Skeletal muscle cell (primary cell): ENCODE measurements at regions not wholly inside any gene's neighbourhood (a gene's known extent, or its start where the extent isn't known, plus 50 kb on each side); places are given as distances from the start of the nearest gene placed in this dataset.
"Not testable (repeated sequence)": the region's sequence is repeated elsewhere in the genome, so short reads cannot be mapped to it uniquely, and the experiment has no call there.

Source experiments
- DNase-seq: peaks from one replicate; pipeline ENCODE4 v3.0.0-alpha.2; 2010; ENCODE audit warnings: low read depth
- H3K4me3 ChIP-seq: 2 replicates; pipeline ENCODE4 v1.5.1; 2011; ENCODE audit warnings: low read depth, mild to moderate bottlenecking, control low read depth, low read length, moderate library complexity

DNA sequence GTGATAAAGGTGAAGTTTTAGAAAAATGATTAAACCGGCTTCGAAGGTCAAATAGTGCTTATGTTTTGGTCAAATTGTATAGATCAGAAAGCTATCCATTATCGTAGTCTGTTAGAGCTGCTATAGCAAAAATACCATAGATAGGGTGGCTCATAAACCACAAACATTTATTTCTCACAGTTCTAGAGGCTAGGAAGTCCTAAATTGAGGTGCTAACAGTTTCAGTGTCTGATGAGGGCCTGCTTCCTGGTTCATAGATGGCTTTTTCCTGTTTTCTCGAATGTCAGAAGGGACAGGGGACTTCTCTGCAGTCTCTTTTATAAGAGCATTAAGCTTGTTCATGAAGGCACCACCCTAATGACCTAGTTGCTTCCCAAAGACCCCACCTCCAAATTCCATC, 186.6 kb upstream of the ERBB4 start:
- no peak overlapping the region for H3K4me3 ChIP-seq
- DNase-seq = no peak

DNA sequence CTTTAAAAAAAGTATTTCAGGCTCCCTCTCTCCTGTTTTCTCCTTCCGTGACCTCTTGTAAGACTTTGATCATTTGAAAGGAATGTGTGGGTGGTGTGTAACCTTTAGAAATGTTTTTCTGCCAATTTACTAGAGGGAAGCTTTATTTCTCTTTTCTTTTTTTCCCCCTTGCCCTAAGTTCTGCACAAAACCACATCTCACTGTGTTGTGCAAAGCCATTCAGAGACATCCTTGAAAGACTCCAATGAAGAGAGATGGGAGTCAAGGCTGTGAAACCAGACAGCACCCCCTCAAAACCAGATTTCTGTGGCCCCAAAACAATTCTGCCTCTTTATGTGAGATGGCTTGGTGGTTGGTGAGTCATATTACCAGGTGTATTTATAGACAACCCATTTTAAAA, 184.6 kb upstream of the ERBB4 start:
- no peak overlapping the region for H3K4me3 ChIP-seq
- DNase-seq = peak; percentile 36

DNA sequence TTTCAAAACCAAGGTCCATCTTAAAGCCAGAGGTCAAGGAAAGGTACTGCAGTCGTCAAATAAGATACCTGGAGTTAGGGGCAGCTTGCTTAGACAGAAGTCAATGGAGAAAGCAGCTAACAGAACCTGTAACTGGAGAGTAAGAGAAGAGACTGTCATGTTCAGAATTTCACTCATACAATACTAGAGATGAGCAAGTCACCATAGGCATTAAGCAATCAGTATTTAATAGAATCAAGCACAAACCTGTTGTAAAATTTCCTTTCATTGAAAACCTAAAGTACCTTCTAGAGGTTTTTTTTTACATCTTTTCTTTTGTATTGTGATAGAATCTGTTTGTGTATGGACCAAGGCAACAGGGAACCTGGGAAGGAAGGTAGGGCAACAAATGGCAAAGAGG, 183.4 kb upstream of the ERBB4 start:
- DNase-seq = no peak
- no peak overlapping the region for H3K4me3 ChIP-seq

DNA sequence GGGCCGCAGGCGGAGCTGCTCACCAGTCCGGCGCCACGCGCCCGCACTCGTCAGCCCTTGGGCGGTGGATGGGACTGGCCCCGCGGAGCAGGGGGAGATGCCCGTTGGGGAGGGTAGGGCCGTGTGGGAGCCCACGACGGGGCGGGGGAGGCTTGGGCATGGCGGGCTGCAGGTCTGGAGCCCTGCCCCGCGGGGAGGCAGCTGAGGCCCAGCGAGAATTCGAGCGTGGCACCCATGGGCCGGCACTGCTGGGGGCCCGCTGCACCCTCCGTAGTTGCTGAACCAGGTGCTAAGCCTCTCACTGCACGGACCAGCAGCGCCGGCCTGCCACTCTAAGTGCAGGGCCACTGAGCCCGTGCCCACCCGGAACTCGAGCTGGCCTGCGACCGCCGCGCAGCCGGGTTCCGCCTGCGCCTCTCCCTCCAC, 182.4 kb upstream of the ERBB4 start:
- no peak overlapping the region for H3K4me3 ChIP-seq
- DNase-seq = no peak

DNA sequence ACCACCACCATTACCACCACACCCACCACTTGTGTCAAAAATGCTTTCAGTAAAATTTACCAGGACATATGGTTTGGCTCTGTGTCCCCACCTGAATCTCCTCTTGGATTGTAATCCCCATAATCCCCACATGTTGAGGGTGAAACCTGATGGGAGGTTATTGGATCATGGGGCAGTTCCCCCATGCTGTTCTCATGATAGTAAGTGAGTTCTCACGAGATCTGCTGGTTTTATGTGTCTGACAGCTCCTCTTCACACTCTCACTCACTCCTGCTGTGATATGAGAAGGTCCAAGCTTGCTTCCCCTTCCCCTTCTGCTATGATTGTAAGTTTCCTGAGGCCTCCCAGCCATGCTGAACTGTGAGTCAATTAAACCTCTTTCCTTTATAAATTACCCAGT, 176.8 kb upstream of the ERBB4 start:
- not testable (repeated sequence) for DNase-seq, H3K4me3 ChIP-seq

DNA sequence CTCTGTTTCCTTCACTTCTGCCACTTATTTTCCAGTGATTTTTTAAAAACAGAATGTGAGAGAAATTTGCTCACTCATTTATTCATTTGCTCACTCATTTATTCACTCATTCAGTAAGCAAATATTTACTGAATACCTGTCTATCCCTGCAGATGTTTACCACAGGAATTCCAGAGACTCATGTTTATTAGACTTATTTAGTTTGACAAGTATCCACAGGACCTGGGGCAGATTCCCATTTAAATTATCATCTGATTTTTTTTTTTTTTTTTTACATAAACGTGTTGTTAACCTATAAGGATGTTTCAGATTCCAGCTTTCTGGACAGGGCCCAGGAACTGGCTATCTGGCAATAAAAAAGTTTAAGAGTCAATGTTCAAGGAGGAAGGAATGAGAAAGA, 175.1 kb upstream of the ERBB4 start:
- DNase-seq = no peak
- H3K4me3 ChIP-seq = no peak overlapping the region

DNA sequence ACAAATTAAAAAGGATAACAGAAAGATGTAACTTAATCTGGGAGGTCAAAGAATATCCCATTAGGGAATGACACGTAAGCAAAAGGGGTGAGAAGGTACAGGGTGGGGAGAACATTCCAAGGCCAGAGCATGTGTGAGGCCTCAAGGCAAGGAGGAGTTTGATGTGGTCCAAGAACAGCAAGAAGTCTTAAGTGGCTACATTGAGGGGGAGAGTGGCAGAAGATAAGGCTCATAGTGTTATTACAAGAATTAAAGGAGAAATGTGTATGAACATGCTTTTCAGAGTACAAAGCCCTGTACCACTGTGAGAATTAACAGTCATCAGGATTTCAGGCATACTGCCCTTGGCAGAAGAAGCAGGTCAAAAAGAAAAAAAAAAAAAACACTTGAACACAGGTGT, 174.4 kb upstream of the ERBB4 start:
- no peak for DNase-seq
- H3K4me3 ChIP-seq = no peak overlapping the region

GRCh38 chr2:212712466-212712865, 173.9 kb upstream of the ERBB4 start:
- no peak for DNase-seq
- H3K4me3 ChIP-seq = no peak overlapping the region

DNA sequence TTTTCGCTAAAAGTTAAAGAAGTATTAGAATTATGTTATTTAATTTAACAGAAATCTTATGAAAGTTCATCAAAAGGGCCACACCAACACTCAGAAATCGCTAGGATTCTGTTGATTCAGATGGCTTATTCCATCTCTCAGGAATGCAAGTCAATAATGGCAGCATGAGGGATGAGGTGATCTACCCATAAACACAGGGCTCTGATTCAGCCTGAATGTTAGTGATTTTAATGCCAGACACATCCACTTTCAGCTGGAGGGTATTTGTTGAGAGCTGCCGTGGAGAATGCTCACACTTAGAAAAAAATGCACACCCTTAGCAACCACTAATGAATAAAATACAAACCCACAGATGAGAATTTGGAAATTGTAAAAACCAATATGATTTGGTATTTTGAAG, 173.3 kb upstream of the ERBB4 start:
- DNase-seq = peak; percentile 56
- no peak overlapping the region for H3K4me3 ChIP-seq

- no peak for DNase-seq
- H3K4me3 ChIP-seq = no peak overlapping the region
Measured at GRCh38 chr2:212709280-212709679, 170.7 kb upstream of the ERBB4 start.

DNA sequence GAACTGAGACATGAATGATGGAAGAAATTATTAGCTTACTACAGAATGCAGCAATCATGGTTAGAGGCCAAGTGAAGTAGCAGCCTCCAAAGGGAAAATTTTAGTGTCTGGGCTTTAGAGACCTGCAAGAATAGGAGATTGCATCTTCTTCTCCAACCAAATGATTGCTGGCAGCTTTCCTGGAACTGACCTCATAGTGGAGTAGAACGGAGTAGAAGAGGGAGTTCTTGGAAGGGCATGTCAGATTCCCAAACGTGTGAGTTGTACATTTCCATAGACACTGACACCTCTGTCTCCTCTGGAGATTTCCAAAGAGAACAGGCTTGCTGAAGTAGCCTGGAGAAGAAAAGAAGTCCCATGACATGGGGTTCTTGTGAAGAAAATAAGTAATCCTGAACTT, 169.8 kb upstream of the ERBB4 start:
- peak; percentile 66 for DNase-seq
- H3K4me3 ChIP-seq = no peak overlapping the region

GRCh38 chr2:212695426-212695825, 156.8 kb upstream of the ERBB4 start:
- no peak overlapping the region for H3K4me3 ChIP-seq
- DNase-seq = no peak

DNA sequence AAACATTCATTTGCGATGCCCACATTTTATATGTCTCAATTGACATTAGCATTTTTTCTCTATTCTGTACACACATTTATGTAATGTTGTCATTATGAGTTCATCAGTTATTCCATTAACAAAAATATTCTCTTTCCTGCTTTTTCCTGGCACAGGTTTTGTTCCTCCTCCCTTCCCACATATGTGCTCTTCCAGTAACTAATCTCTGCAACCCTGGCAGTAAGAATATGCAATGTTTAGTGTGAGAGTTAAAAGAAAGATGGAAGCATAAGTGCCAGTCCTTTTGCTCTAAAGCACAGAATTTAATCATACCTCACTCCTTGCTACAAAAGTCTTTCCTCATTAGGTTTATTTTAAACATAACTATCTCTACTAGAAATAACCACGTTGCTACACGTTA, 155.8 kb upstream of the ERBB4 start:
- no peak overlapping the region for H3K4me3 ChIP-seq
- DNase-seq = no peak

- no peak overlapping the region for H3K4me3 ChIP-seq
- no peak for DNase-seq
Measured at GRCh38 chr2:212692466-212692865, 153.9 kb upstream of the ERBB4 start.

- peak; percentile 37 for DNase-seq
- no peak overlapping the region for H3K4me3 ChIP-seq
Measured at GRCh38 chr2:212686285-212686895, 147.8 kb upstream of the ERBB4 start.

DNA sequence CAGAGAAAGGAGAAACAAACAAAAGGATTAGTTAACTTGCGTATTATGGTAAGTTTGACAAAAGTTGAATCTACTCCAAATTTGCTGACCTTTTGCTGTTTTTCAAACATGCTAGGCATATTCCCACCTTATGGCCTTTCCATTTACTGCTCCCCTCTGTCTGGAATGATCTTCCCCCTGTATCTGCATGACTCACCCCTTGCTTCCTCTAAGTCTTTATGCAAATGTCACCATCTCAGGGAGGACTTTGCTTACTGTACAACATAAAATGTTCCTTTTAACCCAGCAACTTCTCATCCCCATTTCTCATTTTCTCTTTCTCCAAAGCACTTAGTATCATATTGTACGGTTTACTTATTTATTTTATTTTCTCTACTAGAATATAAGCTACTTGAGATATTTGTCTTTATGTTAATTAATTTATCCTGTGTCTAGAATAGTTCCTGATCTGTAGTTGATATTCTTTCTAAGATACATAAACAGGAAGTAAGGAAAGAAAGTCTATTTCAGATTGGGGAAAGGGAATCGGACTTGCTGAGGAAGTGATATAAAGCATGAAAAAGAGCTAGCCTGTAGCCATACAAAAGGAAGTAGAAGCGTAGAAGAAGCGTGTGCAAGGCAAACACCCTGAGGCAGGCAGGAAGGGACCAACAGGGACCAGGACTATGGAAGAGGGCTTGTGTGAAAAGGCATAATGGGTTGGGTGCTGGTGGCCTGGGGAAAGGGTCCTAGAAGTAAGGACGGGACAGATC, 144.9 kb upstream of the ERBB4 start:
- DNase-seq = peak; percentile 14

GRCh38 chr2:212682937-212683336, 144.3 kb upstream of the ERBB4 start:
- H3K4me3 ChIP-seq = no peak overlapping the region
- DNase-seq = no peak

More for the DNA sequence above, 144.9 kb upstream of the ERBB4 start:
- H3K4me3 ChIP-seq = no peak overlapping the region

DNA sequence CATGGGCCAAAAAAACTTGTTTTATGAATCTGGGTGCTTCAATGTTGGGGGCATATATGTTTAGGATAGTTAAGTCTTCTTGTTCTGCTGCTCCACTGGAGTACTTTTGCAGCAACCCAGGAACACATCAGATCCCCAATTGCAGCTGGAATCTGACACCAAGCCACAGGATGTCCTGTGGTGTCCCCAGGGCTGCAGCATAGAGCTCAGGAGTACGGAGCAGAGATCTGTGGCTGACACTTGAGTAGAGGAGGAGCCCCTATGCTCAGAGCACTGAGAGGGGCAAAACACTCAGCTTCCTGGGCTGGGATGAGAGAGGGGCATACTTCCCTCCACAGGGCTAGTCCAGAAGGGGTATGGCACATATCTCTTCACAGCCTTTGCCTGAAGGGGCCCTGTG, 138.9 kb upstream of the ERBB4 start:
- H3K4me3 ChIP-seq = no peak overlapping the region
- DNase-seq = no peak

DNA sequence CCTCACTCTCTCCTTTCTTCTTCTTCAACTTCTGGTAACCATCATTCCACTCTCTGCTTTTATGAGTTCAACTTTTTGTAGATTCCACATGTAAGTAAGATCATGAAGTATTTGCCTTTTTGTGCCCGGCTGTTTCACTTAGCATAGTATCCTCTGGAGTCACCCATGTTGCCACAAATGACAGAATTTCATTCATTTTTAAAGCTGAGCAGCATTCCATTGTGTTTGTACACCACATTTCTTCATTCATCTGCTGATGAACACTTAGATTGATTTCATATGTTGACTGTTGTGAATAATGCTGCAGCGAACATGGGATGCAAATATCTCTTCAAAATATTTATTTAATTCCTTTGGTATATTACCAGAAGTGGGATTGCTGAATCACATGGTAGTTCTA, 133.6 kb upstream of the ERBB4 start:
- DNase-seq = no peak
- H3K4me3 ChIP-seq = no peak overlapping the region

GRCh38 chr2:212669761-212670160, 131.2 kb upstream of the ERBB4 start:
- DNase-seq = no peak

GRCh38 chr2:212667751-212668316, 129.2 kb upstream of the ERBB4 start:
- no peak for DNase-seq
- H3K4me3 ChIP-seq = no peak overlapping the region

More at GRCh38 chr2:212669761-212670160, 131.2 kb upstream of the ERBB4 start:
- no peak overlapping the region for H3K4me3 ChIP-seq
